GM19238 (cell line): ENCODE measurements at regions not wholly inside any gene's neighbourhood (a gene's known extent, or its start where the extent isn't known, plus 50 kb on each side); places are given as distances from the start of the nearest gene placed in this dataset.
"Not testable (repeated sequence)": the region's sequence is repeated elsewhere in the genome, so short reads cannot be mapped to it uniquely, and the experiment has no call there.

Source experiments
- DNase-seq: peaks from one replicate; pipeline ENCODE4 v3.0.0; 2011; ENCODE audit warnings: low spot score; ENCODE audit not compliant: insufficient read length

DNA sequence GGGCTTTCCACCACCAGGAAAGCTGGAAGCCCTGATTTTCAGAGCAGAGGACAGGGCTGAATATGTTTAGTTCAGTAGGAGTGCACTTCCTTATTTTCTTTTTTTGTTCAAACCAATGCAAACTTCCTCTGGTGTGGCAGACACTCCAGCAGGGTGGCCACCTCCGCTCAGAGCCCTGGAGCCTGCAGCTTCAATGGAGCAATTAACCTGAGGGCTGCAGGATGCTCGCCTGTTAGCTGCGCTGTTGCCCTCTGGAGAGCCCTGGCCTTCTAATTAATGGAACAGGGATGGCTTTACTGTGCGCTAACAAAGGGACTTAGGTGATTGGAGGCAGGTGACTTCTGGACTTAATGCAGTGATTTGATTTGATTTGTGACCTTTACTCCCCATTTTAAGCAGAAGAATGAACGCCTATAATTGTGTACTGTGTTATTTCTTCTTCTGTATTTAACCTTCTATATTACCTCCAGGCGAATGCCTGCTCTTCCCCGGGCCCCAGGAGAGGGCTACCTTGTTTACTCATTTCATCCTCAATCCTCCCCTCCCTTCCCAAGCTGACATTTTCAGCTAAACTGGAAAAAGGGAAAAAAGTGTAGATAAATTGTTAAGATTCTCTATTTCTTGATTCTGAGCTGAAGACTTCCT is 123.0 kb upstream of the CTBP2 start:
- DNase-seq: no peak

- no peak for DNase-seq
These were observed 120.7 kb upstream of the CTBP2 start for GRCh38 chr10:125281091-125281490.

GRCh38 chr10:125276133-125276532 is 115.8 kb upstream of the CTBP2 start:
- DNase-seq: no peak

- no peak for DNase-seq
These were observed 114.6 kb upstream of the CTBP2 start for GRCh38 chr10:125274961-125275360.

DNA sequence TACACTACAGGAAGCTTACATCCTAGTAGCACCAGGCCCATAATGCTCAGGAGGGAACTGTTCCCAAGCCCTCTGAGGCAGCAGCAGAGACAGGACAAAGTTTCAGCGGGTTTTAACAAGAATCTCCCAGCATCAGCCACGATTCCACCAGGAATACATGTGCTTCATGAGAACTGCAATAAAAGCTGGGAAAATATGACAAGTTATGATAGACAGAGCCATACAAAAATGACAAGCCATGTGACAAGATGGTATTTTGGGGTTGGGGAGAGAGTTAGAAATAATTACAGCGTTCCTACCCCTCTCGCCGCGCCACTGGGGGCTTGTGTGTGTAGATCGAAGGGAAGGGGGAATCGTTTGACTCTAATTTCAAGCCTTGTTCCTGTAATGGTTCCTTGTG is 112.7 kb upstream of the CTBP2 start:
- DNase-seq: no peak

DNA sequence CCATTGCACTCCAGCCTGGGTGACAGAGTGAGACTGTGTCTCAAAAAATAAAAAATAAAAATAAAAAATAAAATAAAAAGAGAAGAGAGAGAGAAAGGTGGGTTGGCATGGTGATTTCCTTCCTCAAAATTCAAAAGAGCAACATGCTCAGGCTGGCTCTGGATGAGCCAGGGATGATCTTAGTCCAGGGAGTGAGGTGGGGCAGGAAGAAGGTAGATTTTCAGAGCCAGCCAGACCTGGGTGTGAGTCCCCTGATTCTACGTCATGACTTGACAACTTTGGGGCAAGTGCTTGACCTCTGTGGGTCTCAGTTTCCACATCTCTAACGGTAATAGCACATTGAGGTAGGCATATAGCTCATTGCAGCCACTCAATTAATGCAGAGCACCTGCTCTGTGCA is 109.4 kb upstream of the CTBP2 start:
- no peak for DNase-seq

DNA sequence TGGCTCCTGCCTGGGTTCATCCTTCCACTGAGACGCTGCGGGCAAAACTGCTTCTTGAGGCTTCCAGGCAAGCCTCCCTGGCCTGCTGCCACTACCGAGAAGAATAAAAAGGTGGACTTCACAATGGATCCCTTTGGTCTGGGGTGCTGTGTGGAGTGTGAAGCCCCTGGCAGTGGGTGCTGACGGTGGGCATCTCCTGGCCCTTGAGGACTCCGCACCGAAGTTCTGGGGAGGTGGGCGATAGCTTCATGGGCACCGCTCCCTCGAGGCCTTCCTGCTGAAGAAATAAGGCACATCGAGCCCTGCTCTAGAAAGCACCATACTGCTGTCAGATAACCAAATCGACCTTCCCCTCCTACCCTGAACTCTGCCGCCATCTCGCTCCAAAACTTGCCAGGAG is 106.6 kb upstream of the CTBP2 start:
- DNase-seq: no peak

DNA sequence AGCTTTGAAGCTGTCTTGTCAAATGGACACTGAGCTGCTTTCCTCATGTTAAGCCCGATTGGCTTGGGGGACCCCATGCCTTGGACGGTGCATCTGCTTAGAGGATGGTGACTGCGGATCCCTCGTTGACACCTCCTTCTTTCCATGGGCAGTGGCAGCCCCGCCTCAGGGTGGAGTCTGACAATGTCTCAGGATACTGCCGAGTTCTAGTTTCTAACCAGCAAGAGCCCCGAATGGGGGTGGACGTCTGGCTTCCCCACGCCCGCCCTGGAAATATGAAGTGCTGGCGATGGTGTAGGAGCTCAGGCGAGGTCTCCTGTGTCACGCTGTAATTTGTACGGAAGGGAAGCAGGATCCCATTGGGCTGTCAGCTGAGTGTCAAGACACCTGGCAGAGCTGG is 106.2 kb upstream of the CTBP2 start:
- no peak for DNase-seq

DNA sequence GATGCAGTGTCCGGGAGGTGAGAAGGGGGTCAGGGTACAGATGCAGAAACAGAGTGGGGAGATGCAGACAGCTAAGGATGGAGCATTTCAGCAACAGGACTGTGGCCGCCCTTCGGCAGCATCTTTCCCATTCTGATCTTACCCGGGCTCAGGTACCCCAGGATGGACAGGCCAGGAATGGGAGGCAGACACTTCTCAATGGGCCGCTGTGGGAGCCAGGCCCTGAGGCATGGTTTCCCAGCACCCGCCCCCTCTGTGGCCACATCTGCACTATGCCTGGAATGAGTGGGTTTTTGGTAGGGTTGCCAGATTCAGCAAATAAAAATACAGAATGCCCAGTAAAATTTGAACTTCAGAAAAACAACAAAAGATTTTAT is 105.2 kb upstream of the CTBP2 start:
- no peak for DNase-seq

DNA sequence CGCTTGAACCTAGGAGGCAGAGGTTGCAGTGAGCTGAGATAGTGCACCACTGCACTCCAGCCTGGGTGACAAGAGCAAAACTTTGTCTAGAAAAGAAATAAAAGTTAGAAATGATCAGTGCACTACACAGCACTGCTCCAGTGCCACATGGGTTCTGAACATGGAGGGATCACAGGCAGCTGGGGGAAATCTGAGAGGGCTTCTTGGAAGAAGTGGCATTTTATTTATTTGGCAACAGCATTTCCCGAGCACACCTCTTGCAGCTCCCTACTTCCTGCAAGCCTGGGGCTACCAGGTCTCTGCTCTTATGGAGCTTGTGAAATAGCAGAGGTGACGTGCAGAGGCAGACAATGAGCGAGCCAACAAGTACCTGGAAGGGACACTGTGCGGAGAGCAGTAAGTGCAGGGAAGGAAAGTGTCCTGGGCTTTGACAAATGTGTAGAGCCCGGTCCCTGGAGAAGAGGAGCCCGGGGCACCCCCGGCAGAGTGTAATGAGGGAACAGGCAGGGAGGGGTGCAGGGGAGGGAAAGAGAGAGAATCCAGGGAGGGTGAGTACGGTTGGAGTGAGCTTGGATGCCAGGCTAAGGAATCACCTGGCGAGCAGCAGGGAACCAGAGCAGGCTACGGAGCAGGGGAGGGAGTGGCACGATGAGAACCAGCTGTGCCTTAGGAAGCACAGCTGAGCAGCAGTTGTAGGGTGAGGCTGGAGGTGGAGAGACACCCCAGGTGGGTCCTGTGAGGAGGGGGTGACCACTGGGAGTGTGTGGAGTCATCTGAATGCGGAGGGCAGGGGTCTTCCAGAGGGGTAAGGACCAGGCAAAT is 104.6 kb upstream of the CTBP2 start:
- DNase-seq: no peak

- no peak for DNase-seq
These were observed 103.7 kb upstream of the CTBP2 start for GRCh38 chr10:125264091-125264490.

- no peak for DNase-seq
These were observed 103.2 kb upstream of the CTBP2 start for GRCh38 chr10:125263551-125263950.

GRCh38 chr10:125262920-125263319 is 102.6 kb upstream of the CTBP2 start:
- no peak for DNase-seq

GRCh38 chr10:125262409-125262808 is 102.0 kb upstream of the CTBP2 start:
- no peak for DNase-seq

- DNase-seq: no peak
These were observed 101.3 kb upstream of the CTBP2 start for GRCh38 chr10:125261491-125262186.

GRCh38 chr10:125260260-125260659 is 99.9 kb upstream of the CTBP2 start:
- no peak for DNase-seq

GRCh38 chr10:125259651-125260050 is 99.3 kb upstream of the CTBP2 start:
- no peak for DNase-seq

- no peak for DNase-seq
These were observed 98.3 kb upstream of the CTBP2 start for GRCh38 chr10:125258676-125259075.

- DNase-seq: no peak
These were observed 97.3 kb upstream of the CTBP2 start for GRCh38 chr10:125257521-125258108.

GRCh38 chr10:125256026-125256425 is 95.7 kb upstream of the CTBP2 start:
- DNase-seq: no peak

DNA sequence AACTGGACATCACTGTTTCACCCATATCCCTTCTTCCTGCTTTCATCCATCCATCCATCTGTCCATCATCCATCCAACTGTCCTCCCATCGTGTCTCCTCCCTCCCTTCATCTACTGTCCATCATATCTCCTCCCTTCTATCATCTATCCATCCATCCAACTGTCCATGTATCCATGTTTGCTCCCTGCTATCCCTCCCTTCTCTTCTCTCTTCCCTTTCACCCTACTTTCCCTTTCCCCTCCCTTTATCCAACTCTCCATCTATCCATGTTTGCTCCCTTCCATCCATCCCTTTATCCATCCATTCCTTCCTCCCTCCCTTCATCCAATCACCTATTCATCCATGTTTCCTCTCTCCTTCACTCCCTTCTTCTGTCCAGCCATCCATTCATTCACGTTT is 92.6 kb upstream of the CTBP2 start:
- no peak for DNase-seq

DNA sequence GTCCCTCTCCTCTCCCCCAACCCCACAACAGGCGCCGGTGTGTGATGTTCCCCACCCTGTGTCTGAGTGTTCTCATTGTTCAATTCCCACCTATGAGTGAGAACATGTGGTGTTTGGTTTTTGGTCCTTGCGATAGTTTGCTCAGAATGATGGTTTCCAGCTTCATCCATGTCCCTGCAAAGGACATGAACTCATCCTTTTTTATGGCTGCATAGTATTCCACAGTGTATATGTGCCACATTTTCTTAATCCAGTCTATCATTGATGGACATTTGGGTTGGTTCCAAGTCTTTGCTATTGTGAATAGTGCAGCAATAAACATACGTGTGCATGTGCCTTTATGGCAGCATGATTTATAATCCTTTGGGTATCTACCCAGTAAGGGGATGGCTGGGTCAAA is 90.5 kb upstream of the CTBP2 start:
- not testable (repeated sequence) for DNase-seq
